Skeletal muscle satellite cell (primary cell): ENCODE measurements at regions not wholly inside any gene's neighbourhood (a gene's known extent, or its start where the extent isn't known, plus 50 kb on each side); places are given as distances from the start of the nearest gene placed in this dataset.

Experiments used
- H3K27me3 ChIP-seq: 2 replicates; pipeline ENCODE4 v1.7.0; 2013; ENCODE audit warnings: low read length; ENCODE audit not compliant: control insufficient read depth, insufficient read depth
- H3K36me3 ChIP-seq: 2 replicates; pipeline ENCODE4 v1.7.0; 2013; ENCODE audit warnings: mild to moderate bottlenecking, control low read depth, low read length; ENCODE audit not compliant: insufficient read depth
- H3K4me1 ChIP-seq: 2 replicates; pipeline ENCODE4 v1.7.0; 2013; ENCODE audit warnings: low read length; ENCODE audit not compliant: control insufficient read depth, insufficient read depth
- H3K4me2 ChIP-seq: 2 replicates; pipeline ENCODE4 v1.7.0; 2013; ENCODE audit warnings: mild to moderate bottlenecking, low read length
- H3K4me3 ChIP-seq: 2 replicates; pipeline ENCODE4 v1.7.0; 2013; ENCODE audit warnings: low read length
- H3K9ac ChIP-seq: 2 replicates; pipeline ENCODE4 v1.7.0; 2013; ENCODE audit warnings: mild to moderate bottlenecking, low read depth, low read length, moderate library complexity
- H3K9me3 ChIP-seq: replicated peaks from 2 replicates; pipeline ENCODE4 v1.7.0; 2013; ENCODE audit warnings: mild to moderate bottlenecking, control low read depth, low read length

DNA sequence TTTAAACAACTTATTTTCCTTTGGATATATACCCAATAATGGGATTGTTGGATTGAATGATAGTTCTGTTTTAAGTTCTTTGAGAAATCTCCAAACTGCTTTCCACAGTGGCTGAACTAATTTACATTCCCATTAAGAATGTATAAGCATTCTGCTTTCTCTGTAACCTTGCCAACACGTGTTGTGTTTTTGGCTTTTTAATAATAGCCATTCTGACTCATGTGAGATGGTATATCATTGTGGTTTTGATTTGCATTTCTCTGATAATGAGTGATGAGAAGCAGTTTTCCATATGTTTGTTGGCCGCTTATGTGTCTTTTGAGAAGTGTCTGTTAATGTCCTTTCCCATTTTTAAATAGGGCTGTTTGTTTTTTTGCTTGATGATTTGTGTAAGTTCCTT, 155.6 kb upstream of the PITX2 start:
- no peaks in the 10 kb centered on the region for H3K9me3 ChIP-seq
- H3K4me3 ChIP-seq, result no peak overlapping the region
- H3K4me2 ChIP-seq, result no peak overlapping the region
- no peak overlapping the region for H3K9ac ChIP-seq
- H3K36me3 ChIP-seq, result no peaks in the 10 kb centered on the region
- H3K4me1 ChIP-seq, result no peaks in the 10 kb centered on the region
- H3K27me3 ChIP-seq, result no peaks in the 10 kb centered on the region

GRCh38 chr4:110780538-110780937, 157.7 kb upstream of the PITX2 start:
- Histone ChIP-seq H3K9ac (no peak overlapping the region), H3K4me1 (peaks cover 5% of the 10 kb centered on the region), H3K4me2 (no peak overlapping the region), H3K36me3 (no peaks in the 10 kb centered on the region), H3K9me3 (no peaks in the 10 kb centered on the region), H3K4me3 (no peak overlapping the region), H3K27me3 (no peaks in the 10 kb centered on the region)

DNA sequence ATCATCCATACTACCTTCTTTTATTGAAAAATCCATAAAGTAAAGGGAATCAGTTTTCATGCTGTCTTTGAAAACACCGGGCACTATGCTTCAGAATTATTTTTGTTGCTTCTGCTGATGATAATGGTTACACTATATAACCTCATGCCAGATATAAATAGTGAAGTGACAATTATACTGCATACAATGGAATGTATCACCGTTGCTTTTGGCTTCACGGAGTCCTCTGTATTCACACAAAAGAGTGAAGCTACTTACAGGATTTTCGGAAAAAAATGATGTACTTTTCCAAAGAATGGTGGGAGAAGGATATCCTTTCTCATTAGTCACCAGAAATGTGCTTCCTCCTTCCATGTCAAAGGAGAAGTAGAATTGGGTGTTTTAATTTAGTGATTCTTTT, 159.1 kb upstream of the PITX2 start:
- H3K27me3 ChIP-seq, result no peaks in the 10 kb centered on the region

GRCh38 chr4:110787109-110787508, 164.2 kb upstream of the PITX2 start:
- Histone ChIP-seq H3K36me3 (no peaks in the 10 kb centered on the region), H3K4me3 (no peak overlapping the region), H3K27me3 (no peaks in the 10 kb centered on the region), H3K9ac (no peak overlapping the region), H3K4me1 (peaks cover 25% of the 10 kb centered on the region), H3K9me3 (no peaks in the 10 kb centered on the region), H3K4me2 (peak overlapping the region; percentile 6)

More for the DNA sequence above, 159.1 kb upstream of the PITX2 start:
- Histone ChIP-seq H3K9me3 (no peaks in the 10 kb centered on the region), H3K9ac (no peak overlapping the region), H3K4me3 (no peak overlapping the region), H3K4me1 (peaks cover 11% of the 10 kb centered on the region), H3K36me3 (no peaks in the 10 kb centered on the region), H3K4me2 (no peak overlapping the region)

- H3K27me3 ChIP-seq, result no peaks in the 10 kb centered on the region
- peak overlapping the region; percentile 6 for H3K4me2 ChIP-seq
- no peaks in the 10 kb centered on the region for H3K36me3 ChIP-seq
- H3K4me3 ChIP-seq, result no peak overlapping the region
- no peak overlapping the region for H3K9ac ChIP-seq
- H3K9me3 ChIP-seq, result no peaks in the 10 kb centered on the region
- peaks cover 25% of the 10 kb centered on the region for H3K4me1 ChIP-seq
These were observed 164.8 kb upstream of the PITX2 start for GRCh38 chr4:110787707-110788106.

GRCh38 chr4:110788302-110788701, 165.4 kb upstream of the PITX2 start:
- no peaks in the 10 kb centered on the region for H3K36me3 ChIP-seq
- H3K4me1 ChIP-seq, result peaks cover 27% of the 10 kb centered on the region
- H3K27me3 ChIP-seq, result no peaks in the 10 kb centered on the region
- H3K4me2 ChIP-seq, result no peak overlapping the region
- H3K4me3 ChIP-seq, result no peak overlapping the region
- H3K9me3 ChIP-seq, result no peaks in the 10 kb centered on the region
- no peak overlapping the region for H3K9ac ChIP-seq

DNA sequence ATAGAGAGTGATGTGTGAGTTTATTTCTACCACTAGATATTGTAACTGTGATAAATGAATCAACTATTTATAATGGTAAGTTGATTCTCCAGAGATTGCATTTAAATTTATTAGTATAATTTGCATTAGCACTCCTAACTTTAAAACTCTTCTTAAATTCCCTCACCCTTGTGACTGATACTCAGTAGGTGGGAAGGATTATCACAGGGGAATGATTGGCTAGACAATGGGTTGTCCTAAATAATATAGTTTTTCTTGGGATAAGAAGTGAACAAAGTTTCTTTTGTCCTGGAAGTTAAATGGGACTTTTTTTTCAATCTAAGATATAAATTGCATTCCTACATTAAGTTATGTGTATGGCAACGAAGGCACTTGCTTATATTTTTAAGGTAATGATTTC, 169.2 kb upstream of the PITX2 start:
- no peak overlapping the region for H3K4me3 ChIP-seq
- H3K4me1 ChIP-seq, result peaks cover 22% of the 10 kb centered on the region
- H3K9ac ChIP-seq, result no peak overlapping the region
- H3K4me2 ChIP-seq, result no peak overlapping the region
- H3K36me3 ChIP-seq, result no peaks in the 10 kb centered on the region
- H3K9me3 ChIP-seq, result no peaks in the 10 kb centered on the region
- H3K27me3 ChIP-seq, result no peaks in the 10 kb centered on the region

GRCh38 chr4:110793381-110793801, 170.5 kb upstream of the PITX2 start:
- Histone ChIP-seq H3K9me3 (no peaks in the 10 kb centered on the region), H3K4me1 (peaks cover 9% of the 10 kb centered on the region), H3K4me3 (no peak overlapping the region), H3K9ac (no peak overlapping the region), H3K36me3 (no peaks in the 10 kb centered on the region), H3K27me3 (no peaks in the 10 kb centered on the region), H3K4me2 (no peak overlapping the region)

- Histone ChIP-seq H3K4me3 (no peak overlapping the region), H3K4me2 (no peak overlapping the region), H3K27me3 (no peaks in the 10 kb centered on the region), H3K4me1 (peaks cover 9% of the 10 kb centered on the region), H3K9me3 (no peaks in the 10 kb centered on the region), H3K9ac (no peak overlapping the region), H3K36me3 (no peaks in the 10 kb centered on the region)
These were observed 171.1 kb upstream of the PITX2 start for GRCh38 chr4:110793890-110794554.

- no peak overlapping the region for H3K9ac ChIP-seq
- H3K4me1 ChIP-seq, result peaks cover 9% of the 10 kb centered on the region
- H3K9me3 ChIP-seq, result no peaks in the 10 kb centered on the region
- H3K4me3 ChIP-seq, result no peak overlapping the region
- H3K36me3 ChIP-seq, result no peaks in the 10 kb centered on the region
- no peak overlapping the region for H3K4me2 ChIP-seq
- no peaks in the 10 kb centered on the region for H3K27me3 ChIP-seq
These were observed 173.1 kb upstream of the PITX2 start for GRCh38 chr4:110795971-110796370.

DNA sequence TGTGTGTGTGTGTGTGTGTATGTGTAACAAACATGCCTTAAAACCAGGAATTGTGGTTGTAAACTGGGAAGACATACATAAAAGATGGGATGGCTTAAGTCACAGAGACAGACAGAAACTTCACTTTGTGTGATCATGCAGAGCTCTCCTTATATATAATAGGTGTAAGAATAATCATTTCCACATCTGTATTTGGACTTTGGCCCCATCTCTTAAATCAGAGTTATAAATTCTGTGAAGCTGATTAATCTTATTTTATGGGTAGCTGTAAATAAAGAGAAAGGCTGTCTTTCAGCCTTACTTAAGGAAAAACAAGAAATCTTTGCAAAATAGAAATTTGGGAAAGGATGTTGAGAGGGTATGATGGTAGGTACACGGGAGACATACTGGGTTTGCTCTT, 174.6 kb upstream of the PITX2 start:
- Histone ChIP-seq H3K27me3 (no peaks in the 10 kb centered on the region), H3K4me1 (peaks cover 9% of the 10 kb centered on the region), H3K4me3 (no peak overlapping the region), H3K36me3 (no peaks in the 10 kb centered on the region), H3K4me2 (no peak overlapping the region), H3K9me3 (no peaks in the 10 kb centered on the region), H3K9ac (no peak overlapping the region)

DNA sequence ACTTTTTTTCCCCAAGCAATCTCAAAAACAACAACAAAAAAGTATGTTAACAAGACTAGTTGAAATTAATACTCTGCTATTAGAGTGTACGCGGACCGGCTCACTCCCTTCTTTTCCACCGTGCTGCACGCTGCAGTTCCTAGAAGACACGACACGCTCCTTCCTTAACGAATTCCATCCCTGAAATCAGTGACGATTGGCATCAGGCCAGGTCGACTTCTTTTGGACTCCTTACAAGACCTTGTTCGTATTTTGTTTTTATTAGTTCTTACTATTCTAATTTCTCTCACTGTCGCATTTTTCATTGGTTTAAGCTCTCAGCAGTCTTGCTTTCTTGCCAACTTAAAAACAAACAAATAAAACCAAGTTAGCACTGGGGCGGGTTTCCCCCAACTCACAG, 175.8 kb upstream of the PITX2 start:
- Histone ChIP-seq H3K4me2 (no peak overlapping the region), H3K4me1 (peaks cover 3% of the 10 kb centered on the region), H3K36me3 (no peaks in the 10 kb centered on the region), H3K4me3 (no peak overlapping the region), H3K27me3 (no peaks in the 10 kb centered on the region), H3K9me3 (no peaks in the 10 kb centered on the region), H3K9ac (no peak overlapping the region)
